ENCODE measurements at regions not wholly inside any gene's neighbourhood (a gene's known extent, or its start where the extent isn't known, plus 50 kb on each side); places are given as distances from the start of the nearest gene placed in this dataset.

GRCh38 chr10:130970341-130971122, 341.0 kb downstream of the TCERG1L start:
- Histone ChIP-seq H3K4me3 (ENCODE audit: low read depth in 2 of 2, low read length in 2 of 2) (no peak overlapping the region), H3K4me1 (ENCODE audit: control insufficient read depth, insufficient read depth, low read length) (no peaks in the 10 kb centered on the region), H3K36me3 (ENCODE audit: control insufficient read depth, insufficient read depth, low read length) (no peaks in the 10 kb centered on the region), H3K9me3 (ENCODE audit: control insufficient read depth, insufficient read depth, low read depth, low read length) (no peaks in the 10 kb centered on the region), H3K27me3 (ENCODE audit: control insufficient read depth, insufficient read depth, low read length) (peaks cover 14% of the 10 kb centered on the region), H3K27ac (ENCODE audit: low read length) (no peak overlapping the region)
- in situ Hi-C loops (cut with HindIII; ENCODE audit: low pct_unique_long_range_greater_than_20kb, low sequenced_read_pairs), result no loop called here
- ChIA-PET CTCF (no interaction called here), POLR2A (no interaction called here)
- intact Hi-C loops (cut with micrococcal nuclease; ENCODE audit: unreplicated experiment), result no loop called here
- TF ChIP-seq CTCF (IDR thresholded peaks at IDR 0.05) (no peak), TCF7L2 (IDR thresholded peaks at IDR 0.05; ENCODE audit: low read depth, low read length) (no peak), REST (IDR thresholded peaks at IDR 0.05; ENCODE audit: insufficient read depth in 1 of 2, low read depth in 2 of 2, low read length in 1 of 2) (no peak), POLR2AphosphoS5 (IDR thresholded peaks at IDR 0.05; ENCODE audit: low read depth, low read length) (no peak), SIN3A (IDR thresholded peaks at IDR 0.05; ENCODE audit: borderline replicate concordance, insufficient read depth, low read depth, low read length) (no peak)
- BruUV-seq (replicated peaks), result no TSS peak
- peak; percentile 48; the same call in 1 of the 2 replicates for ATAC-seq
- no peak for DNase-seq (ENCODE audit: low read depth, low spot score)

GRCh38 chr10:130971123-130971435, 340.4 kb downstream of the TCERG1L start:
- no peaks in the 10 kb centered on the region for H3K4me1 ChIP-seq (ENCODE audit: control insufficient read depth, insufficient read depth, low read length)
- ChIA-PET CTCF (no interaction called here), POLR2A (no interaction called here)
- BruUV-seq (replicated peaks), result no TSS peak
- H3K4me3 ChIP-seq (ENCODE audit: low read depth in 2 of 2, low read length in 2 of 2), result no peak overlapping the region
- in situ Hi-C loops (cut with HindIII; ENCODE audit: low pct_unique_long_range_greater_than_20kb, low sequenced_read_pairs), result no loop called here
- H3K36me3 ChIP-seq (ENCODE audit: control insufficient read depth, insufficient read depth, low read length), result no peaks in the 10 kb centered on the region
- ATAC-seq (peak; percentile 21; the same call in 1 of the 2 replicates), DNase-seq (ENCODE audit: low read depth, low spot score) (no peak)
- H3K27ac ChIP-seq (ENCODE audit: low read length), result no peak overlapping the region
- intact Hi-C loops (cut with micrococcal nuclease; ENCODE audit: unreplicated experiment), result no loop called here
- peaks cover 14% of the 10 kb centered on the region for H3K27me3 ChIP-seq (ENCODE audit: control insufficient read depth, insufficient read depth, low read length)
- H3K9me3 ChIP-seq (ENCODE audit: control insufficient read depth, insufficient read depth, low read depth, low read length), result peaks cover 4% of the 10 kb centered on the region; the same call in 1 of the 2 replicates
- TF ChIP-seq SIN3A (IDR thresholded peaks at IDR 0.05; ENCODE audit: borderline replicate concordance, insufficient read depth, low read depth, low read length), result no peak
- TF ChIP-seq TCF7L2 (IDR thresholded peaks at IDR 0.05; ENCODE audit: low read depth, low read length), result no peak
- no peak for TF ChIP-seq CTCF (IDR thresholded peaks at IDR 0.05)
- no peak for TF ChIP-seq REST (IDR thresholded peaks at IDR 0.05; ENCODE audit: insufficient read depth in 1 of 2, low read depth in 2 of 2, low read length in 1 of 2)
- TF ChIP-seq POLR2AphosphoS5 (IDR thresholded peaks at IDR 0.05; ENCODE audit: low read depth, low read length), result no peak
